H9 (cell line): ENCODE measurements at regions not wholly inside any gene's neighbourhood (a gene's known extent, or its start where the extent isn't known, plus 50 kb on each side); places are given as distances from the start of the nearest gene placed in this dataset.

Experiments
- DNase-seq: peaks from one replicate; pipeline ENCODE4 v3.0.0-alpha.2; 2017
- H2AFZ ChIP-seq: one replicate; pipeline ENCODE4 v1.6.1; 2013; ENCODE audit warnings: mild to moderate bottlenecking, low read length, control low read depth, moderate library complexity
- H2AK5ac ChIP-seq: 2 replicates; pipeline ENCODE4 v1.6.1; 2013; ENCODE audit warnings: low read length, control low read depth, mixed read lengths; ENCODE audit not compliant: insufficient read length
- H2BK120ac ChIP-seq: one replicate; pipeline ENCODE4 v1.6.1; 2013; ENCODE audit warnings: low read depth, mild to moderate bottlenecking, low read length, control low read depth, inconsistent platforms; ENCODE audit not compliant: poor library complexity, severe bottlenecking
- H2BK12ac ChIP-seq: 2 replicates; pipeline ENCODE4 v1.6.1; 2013; ENCODE audit warnings: low read length, control low read depth, mixed read lengths, low read depth; ENCODE audit not compliant: insufficient read length
- H2BK15ac ChIP-seq: 2 replicates; pipeline ENCODE4 v1.6.1; 2013; ENCODE audit warnings: low read depth, low read length, control low read depth
- H2BK20ac ChIP-seq: one replicate; pipeline ENCODE4 v1.6.1; 2013; ENCODE audit warnings: low read depth, mild to moderate bottlenecking, low read length, control low read depth, inconsistent platforms; ENCODE audit not compliant: poor library complexity, severe bottlenecking
- H2BK5ac ChIP-seq: 2 replicates; pipeline ENCODE4 v1.6.1; 2013; ENCODE audit warnings: low read length, control low read depth, mixed read lengths; ENCODE audit not compliant: insufficient read length
- H3K14ac ChIP-seq: 2 replicates; pipeline ENCODE4 v1.6.1; 2013; ENCODE audit warnings: low read length, control low read depth; ENCODE audit not compliant: insufficient read depth
- H3K18ac ChIP-seq: 2 replicates; pipeline ENCODE4 v1.6.1; 2013; ENCODE audit warnings: low read depth, mild to moderate bottlenecking, mixed read lengths, low read length, control low read depth; ENCODE audit not compliant: insufficient read length
- H3K23ac ChIP-seq: 2 replicates; pipeline ENCODE4 v1.6.1; 2013; ENCODE audit warnings: low read length, control low read depth, mixed read lengths, low read depth; ENCODE audit not compliant: insufficient read length
- H3K23me2 ChIP-seq: 2 replicates; pipeline ENCODE4 v1.6.1; 2013; ENCODE audit warnings: low read depth, mild to moderate bottlenecking, mixed read lengths, low read length, control low read depth; ENCODE audit not compliant: insufficient read length, poor library complexity, severe bottlenecking
- H3K27ac ChIP-seq: 2 replicates; pipeline ENCODE4 v1.5.1; 2013; ENCODE audit warnings: low read length, control low read depth, mixed read lengths, low read depth; ENCODE audit not compliant: insufficient read length
- H3K27me3 ChIP-seq: 2 replicates; pipeline ENCODE4 v1.6.1; 2013; ENCODE audit warnings: low read length, control low read depth, inconsistent platforms; ENCODE audit not compliant: insufficient read depth
- H3K4ac ChIP-seq: 2 replicates; pipeline ENCODE4 v1.6.1; 2013; ENCODE audit warnings: low read depth, mild to moderate bottlenecking, control low read depth, inconsistent platforms, low read length, moderate library complexity
- H3K4me1 ChIP-seq: 2 replicates; pipeline ENCODE4 v1.6.1; 2013; ENCODE audit warnings: low read length, control low read depth, inconsistent platforms; ENCODE audit not compliant: insufficient read depth
- H3K4me2 ChIP-seq: 2 replicates; pipeline ENCODE4 v1.6.1; 2013; ENCODE audit warnings: low read length, control low read depth, mixed read lengths; ENCODE audit not compliant: insufficient read length, insufficient read depth
- H3K56ac ChIP-seq: 2 replicates; pipeline ENCODE4 v1.6.1; 2013; ENCODE audit warnings: low read depth, mild to moderate bottlenecking, mixed read lengths, low read length, control low read depth; ENCODE audit not compliant: insufficient read length
- H3K79me1 ChIP-seq: 2 replicates; pipeline ENCODE4 v1.6.1; 2013; ENCODE audit warnings: low read depth, mild to moderate bottlenecking, moderate library complexity, low read length, control low read depth, inconsistent platforms; ENCODE audit not compliant: insufficient read depth, poor library complexity, severe bottlenecking
- H3K79me2 ChIP-seq: 2 replicates; pipeline ENCODE4 v1.6.1; 2013; ENCODE audit warnings: low read length, control low read depth, inconsistent platforms; ENCODE audit not compliant: insufficient read depth
- H3K9ac ChIP-seq: 2 replicates; pipeline ENCODE4 v1.6.1; 2013; ENCODE audit warnings: low read length, control low read depth, mixed read lengths; ENCODE audit not compliant: insufficient read length; ENCODE audit errors: extremely low read depth
- H3K9me3 ChIP-seq: one replicate; pipeline ENCODE4 v1.6.1; 2013; ENCODE audit warnings: low read depth, low read length, inconsistent platforms; ENCODE audit not compliant: control insufficient read depth
- H3T11ph ChIP-seq: one replicate; pipeline ENCODE4 v1.6.1; 2013; ENCODE audit warnings: mild to moderate bottlenecking, low read length, control low read depth, inconsistent platforms
- H4K20me1 ChIP-seq: one replicate; pipeline ENCODE4 v1.6.1; 2013; ENCODE audit not compliant: control insufficient read depth, insufficient read length, insufficient read depth
- H4K5ac ChIP-seq: 2 replicates; pipeline ENCODE4 v1.6.1; 2013; ENCODE audit warnings: low read depth, mild to moderate bottlenecking, mixed read lengths, low read length, control low read depth; ENCODE audit not compliant: insufficient read length
- H4K8ac ChIP-seq: replicated peaks from 2 replicates; pipeline ENCODE4 v1.6.1; 2013; ENCODE audit warnings: low read length, control low read depth, mixed read lengths, low read depth; ENCODE audit not compliant: insufficient read length
- H4K91ac ChIP-seq: 2 replicates; pipeline ENCODE4 v1.6.1; 2013; ENCODE audit warnings: low read depth, mild to moderate bottlenecking, moderate library complexity, mixed read lengths, low read length, control low read depth; ENCODE audit not compliant: insufficient read length
- H3K27ac Mint-ChIP-seq, 3 experiments: 2 replicates in 2 of 3; 3 replicates in 1 of 3; pipeline ENCODE4 v1.8.0; 2020 to 2021; ENCODE audit warnings: mixed read lengths in 3 of 3, mild to moderate bottlenecking in 1 of 3, moderate library complexity in 1 of 3
- H3K27me3 Mint-ChIP-seq: 2 replicates; pipeline ENCODE4 v1.8.0; 2021; ENCODE audit warnings: low read depth, mild to moderate bottlenecking, moderate library complexity, mixed read lengths
- H3K36me3 Mint-ChIP-seq, 3 experiments: 2 replicates in 2 of 3; 3 replicates in 1 of 3; pipeline ENCODE4 v1.8.0; 2020 to 2021; ENCODE audit warnings: low read depth in 3 of 3, mixed read lengths in 3 of 3; ENCODE audit not compliant: insufficient read depth in 1 of 3
- H3K4me1 Mint-ChIP-seq, 2 experiments: 2 replicates each; pipeline ENCODE4 v1.8.0; 2020; ENCODE audit warnings: mixed read lengths in 2 of 2
- H3K4me3 Mint-ChIP-seq, 2 experiments: 2 replicates in 1 of 2; 3 replicates in 1 of 2; pipeline ENCODE4 v1.8.0; 2020 to 2021; ENCODE audit warnings: mild to moderate bottlenecking in 2 of 2, mixed read lengths in 2 of 2, moderate library complexity in 1 of 2
- H3K9me3 Mint-ChIP-seq, 2 experiments: 2 replicates in 1 of 2; 3 replicates in 1 of 2; pipeline ENCODE4 v1.8.0; 2020; ENCODE audit warnings: mild to moderate bottlenecking in 2 of 2, mixed read lengths in 2 of 2, moderate library complexity in 1 of 2
- CTCF ChIP-seq: fragments of 200-600 bp; sonication (generic); conservative IDR thresholded peaks from 3 replicates; pipeline ENCODE4 v1.8.0; 2021; ENCODE audit warnings: antibody characterized with exemption, mild to moderate bottlenecking
- WGBS: extraction: QIAGEN DNeasy Blood & Tissue Kit; methylation state at CpG from one replicate; pipeline ENCODE4 v1.1.7; 2013; ENCODE audit warnings: missing lambda C conversion rate, low lambda C conversion rate, mixed read lengths; ENCODE audit not compliant: insufficient read length; ENCODE audit errors: extremely low coverage; 5-methylcytosine and 5-hydroxymethylcytosine counted together

- H3K4me1 Mint-ChIP-seq = peaks cover 14 to 17% of the 10 kb centered on the region in 2 experiments
- H3K23me2 ChIP-seq = no peaks in the 10 kb centered on the region
- H3K27ac ChIP-seq = no peak overlapping the region
- H3K9me3 Mint-ChIP-seq = no peaks in the 10 kb centered on the region
- H2AFZ ChIP-seq = no peak overlapping the region
- H3K9ac ChIP-seq = no peak overlapping the region
- no peaks in the 10 kb centered on the region for H3K27me3 ChIP-seq
- no peak overlapping the region for H2BK12ac ChIP-seq
- H3K27ac Mint-ChIP-seq = no peak overlapping the region; a peak in 2 of 7 replicates
- no peak for TF ChIP-seq CTCF
- no peak overlapping the region for H3K18ac ChIP-seq
- no peak overlapping the region for H2BK120ac ChIP-seq
- H4K91ac ChIP-seq = no peak overlapping the region
- peaks cover 3% of the 10 kb centered on the region; the same call in 1 of the 2 replicates for H3K4me1 ChIP-seq
- no peak overlapping the region for H3K14ac ChIP-seq
- H4K8ac ChIP-seq = no peak overlapping the region
- DNase-seq = peak; percentile 39
- H3K4ac ChIP-seq = no peak overlapping the region
- H3K23ac ChIP-seq = no peak overlapping the region
- no peak overlapping the region for H3K4me3 Mint-ChIP-seq
- H3K56ac ChIP-seq = no peak overlapping the region
- H3K36me3 Mint-ChIP-seq = no peaks in the 10 kb centered on the region
- H4K20me1 ChIP-seq = no peaks in the 10 kb centered on the region
- no peaks in the 10 kb centered on the region for H3K79me1 ChIP-seq
- H2BK5ac ChIP-seq = no peak overlapping the region
- H3K9me3 ChIP-seq = no peaks in the 10 kb centered on the region
- H3K79me2 ChIP-seq = no peaks in the 10 kb centered on the region
- no peak overlapping the region for H2BK20ac ChIP-seq
- no peak overlapping the region for H2BK15ac ChIP-seq
- H2AK5ac ChIP-seq = no peak overlapping the region
- WGBS = no CpG with 5 or more reads among the region's 3 CpGs
- no peak overlapping the region for H3K4me2 ChIP-seq
- no peak overlapping the region for H3T11ph ChIP-seq
- no peak overlapping the region for H4K5ac ChIP-seq
- no peaks in the 10 kb centered on the region for H3K27me3 Mint-ChIP-seq
Observed at GRCh38 chr2:137857881-137858280, 106.4 kb upstream of the HNMT start.
